Loucy (cell line): ENCODE measurements at regions not wholly inside any gene's neighbourhood (a gene's known extent, or its start where the extent isn't known, plus 50 kb on each side); places are given as distances from the start of the nearest gene placed in this dataset.

ENCODE experiments used
- EZH2phosphoT487 ChIP-seq: fragments of 200-600 bp; IDR thresholded peaks from 2 replicates; pipeline ENCODE4 v1.6.1; 2018; ENCODE audit warnings: antibody characterized with exemption, mild to moderate bottlenecking, moderate library complexity, borderline replicate concordance
- TF ChIP-seq, protein P1 (sequence below): fragments of 200-600 bp; sonication (generic); conservative IDR thresholded peaks from 2 replicates; pipeline ENCODE4 v1.5.1; 2014; ENCODE audit warnings: mild to moderate bottlenecking, antibody characterized with exemption, low read length

DNA sequence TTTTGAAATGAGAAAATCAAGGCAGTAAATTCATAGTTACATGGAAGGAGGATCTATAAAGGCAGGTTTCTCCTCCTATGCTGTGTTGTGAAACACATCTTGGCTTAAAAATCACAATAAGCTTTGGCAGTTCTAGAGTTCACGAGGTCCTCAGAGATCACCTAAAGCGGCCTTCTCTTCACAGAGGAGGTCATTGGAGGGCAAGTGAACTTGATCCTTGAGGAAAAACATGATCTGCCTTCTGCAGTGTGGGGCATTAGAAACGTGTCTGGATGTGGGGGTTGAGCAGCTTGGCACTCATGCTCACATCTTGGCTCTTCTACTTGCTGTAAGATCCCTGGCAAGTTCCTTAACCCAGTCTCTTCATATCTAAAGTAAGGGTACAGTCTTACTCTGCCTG lies 96.1 kb upstream of the BMPER start:
- TF ChIP-seq, protein P1, sequence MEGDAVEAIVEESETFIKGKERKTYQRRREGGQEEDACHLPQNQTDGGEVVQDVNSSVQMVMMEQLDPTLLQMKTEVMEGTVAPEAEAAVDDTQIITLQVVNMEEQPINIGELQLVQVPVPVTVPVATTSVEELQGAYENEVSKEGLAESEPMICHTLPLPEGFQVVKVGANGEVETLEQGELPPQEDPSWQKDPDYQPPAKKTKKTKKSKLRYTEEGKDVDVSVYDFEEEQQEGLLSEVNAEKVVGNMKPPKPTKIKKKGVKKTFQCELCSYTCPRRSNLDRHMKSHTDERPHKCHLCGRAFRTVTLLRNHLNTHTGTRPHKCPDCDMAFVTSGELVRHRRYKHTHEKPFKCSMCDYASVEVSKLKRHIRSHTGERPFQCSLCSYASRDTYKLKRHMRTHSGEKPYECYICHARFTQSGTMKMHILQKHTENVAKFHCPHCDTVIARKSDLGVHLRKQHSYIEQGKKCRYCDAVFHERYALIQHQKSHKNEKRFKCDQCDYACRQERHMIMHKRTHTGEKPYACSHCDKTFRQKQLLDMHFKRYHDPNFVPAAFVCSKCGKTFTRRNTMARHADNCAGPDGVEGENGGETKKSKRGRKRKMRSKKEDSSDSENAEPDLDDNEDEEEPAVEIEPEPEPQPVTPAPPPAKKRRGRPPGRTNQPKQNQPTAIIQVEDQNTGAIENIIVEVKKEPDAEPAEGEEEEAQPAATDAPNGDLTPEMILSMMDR, result no peak
- TF ChIP-seq EZH2phosphoT487, result no peak
